ENCODE measurements at regions not wholly inside any gene's neighbourhood (a gene's known extent, or its start where the extent isn't known, plus 50 kb on each side); places are given as distances from the start of the nearest gene placed in this dataset.

- Histone ChIP-seq H3K27me3 (ENCODE audit: insufficient read depth, poor library complexity, severe bottlenecking) (no peaks in the 10 kb centered on the region), H3K27ac (replicated peaks) (no peak overlapping the region), H3K4me3 (replicated peaks; ENCODE audit: insufficient read depth, low read length) (no peak overlapping the region)
- TF ChIP-seq REST (IDR thresholded peaks at IDR 0.05; ENCODE audit: insufficient replicate concordance, low read depth) = no peak
- TF ChIP-seq CTCF (IDR thresholded peaks at IDR 0.05; ENCODE audit: insufficient read depth, low read length) = no peak
- TF ChIP-seq POLR2AphosphoS5 (IDR thresholded peaks at IDR 0.05; ENCODE audit: low read depth) = no peak
- TF ChIP-seq GABPA (IDR thresholded peaks at IDR 0.05; ENCODE audit: low read depth) = no peak
- no peak for TF ChIP-seq SPI1 (IDR thresholded peaks at IDR 0.05; ENCODE audit: borderline replicate concordance, low read depth)
- no peak for DNase-seq (ENCODE audit: low read depth in 1 of 2, low spot score in 1 of 2)
Measured at GRCh38 chr6:22029171-22029570, 267.7 kb downstream of the PRL start.

GRCh38 chr6:22030730-22031619, 265.9 kb downstream of the PRL start:
- H3K27me3 ChIP-seq (ENCODE audit: insufficient read depth, poor library complexity, severe bottlenecking) = no peaks in the 10 kb centered on the region
- TF ChIP-seq GABPA (IDR thresholded peaks at IDR 0.05; ENCODE audit: low read depth) (no peak), CTCF (IDR thresholded peaks at IDR 0.05; ENCODE audit: insufficient read depth, low read length) (no peak), POLR2AphosphoS5 (IDR thresholded peaks at IDR 0.05; ENCODE audit: low read depth) (no peak), SPI1 (IDR thresholded peaks at IDR 0.05; ENCODE audit: borderline replicate concordance, low read depth) (no peak)
- no peak for DNase-seq (ENCODE audit: low read depth in 1 of 2, low spot score in 1 of 2)
- H3K27ac ChIP-seq (replicated peaks) = no peak overlapping the region
- no peak overlapping the region for H3K4me3 ChIP-seq (replicated peaks; ENCODE audit: insufficient read depth, low read length)

GRCh38 chr6:22035690-22036089, 261.1 kb downstream of the PRL start:
- Histone ChIP-seq H3K27me3 (ENCODE audit: insufficient read depth, poor library complexity, severe bottlenecking) (no peaks in the 10 kb centered on the region), H3K27ac (replicated peaks) (no peak overlapping the region), H3K4me3 (replicated peaks; ENCODE audit: insufficient read depth, low read length) (no peak overlapping the region)
- TF ChIP-seq SPI1 (IDR thresholded peaks at IDR 0.05; ENCODE audit: borderline replicate concordance, low read depth) (no peak), GABPA (IDR thresholded peaks at IDR 0.05; ENCODE audit: low read depth) (no peak), REST (IDR thresholded peaks at IDR 0.05; ENCODE audit: insufficient replicate concordance, low read depth) (no peak)
- no peak for DNase-seq (ENCODE audit: low read depth in 1 of 2, low spot score in 1 of 2)

- no peak for DNase-seq (ENCODE audit: low read depth in 1 of 2, low spot score in 1 of 2)
- TF ChIP-seq SPI1 (IDR thresholded peaks at IDR 0.05; ENCODE audit: borderline replicate concordance, low read depth) (no peak), CTCF (IDR thresholded peaks at IDR 0.05; ENCODE audit: insufficient read depth, low read length) (no peak), POLR2AphosphoS5 (IDR thresholded peaks at IDR 0.05; ENCODE audit: low read depth) (no peak), GABPA (IDR thresholded peaks at IDR 0.05; ENCODE audit: low read depth) (no peak), REST (IDR thresholded peaks at IDR 0.05; ENCODE audit: insufficient replicate concordance, low read depth) (no peak)
- Histone ChIP-seq H3K27ac (replicated peaks) (no peak overlapping the region), H3K4me3 (replicated peaks; ENCODE audit: insufficient read depth, low read length) (no peak overlapping the region), H3K27me3 (ENCODE audit: insufficient read depth, poor library complexity, severe bottlenecking) (no peaks in the 10 kb centered on the region)
Measured at GRCh38 chr6:22036275-22036674, 260.6 kb downstream of the PRL start.
